Kidney glomerular epithelial cell (primary cell): ENCODE measurements at regions not wholly inside any gene's neighbourhood (a gene's known extent, or its start where the extent isn't known, plus 50 kb on each side); places are given as distances from the start of the nearest gene placed in this dataset.
A peak's percentile ranks its signal among the peaks of the same experiment; 100 is the strongest.

ENCODE experiments used
- DNase-seq: peaks from one replicate; lab custom pipeline; 2025; lab: John Stamatoyannopoulos, UW

GRCh38 chr10:33416209-33416608 lies 81.7 kb upstream of the NRP1 start:
- DNase-seq, result no peak

- DNase-seq, result no peak
These were observed 80.4 kb upstream of the NRP1 start for GRCh38 chr10:33414841-33415240.

GRCh38 chr10:33412653-33413361 lies 78.3 kb upstream of the NRP1 start:
- DNase-seq, result peak; percentile 90

GRCh38 chr10:33412241-33412640 lies 77.8 kb upstream of the NRP1 start:
- DNase-seq, result no peak

DNA sequence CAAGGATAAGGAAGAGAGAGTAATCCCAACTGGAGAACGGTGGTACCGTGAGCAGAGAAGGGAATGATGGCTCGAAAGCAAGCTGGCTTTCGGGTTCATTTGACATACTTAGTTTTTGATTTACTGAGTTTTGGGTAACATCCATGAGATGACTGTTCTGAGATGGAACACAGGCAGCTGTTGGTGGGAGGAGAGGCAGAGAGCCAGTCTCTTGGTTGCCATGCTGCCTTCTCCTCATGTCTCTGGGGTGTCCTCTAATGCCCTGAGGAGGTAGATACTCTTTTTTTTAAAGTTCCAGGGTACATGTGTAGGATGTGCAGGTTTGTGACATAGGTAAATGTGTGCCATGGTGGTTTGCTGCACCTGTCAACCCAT lies 76.4 kb upstream of the NRP1 start:
- no peak for DNase-seq

GRCh38 chr10:33410096-33410859 lies 75.8 kb upstream of the NRP1 start:
- no peak for DNase-seq

GRCh38 chr10:33406596-33406995 lies 72.1 kb upstream of the NRP1 start:
- DNase-seq, result no peak

DNA sequence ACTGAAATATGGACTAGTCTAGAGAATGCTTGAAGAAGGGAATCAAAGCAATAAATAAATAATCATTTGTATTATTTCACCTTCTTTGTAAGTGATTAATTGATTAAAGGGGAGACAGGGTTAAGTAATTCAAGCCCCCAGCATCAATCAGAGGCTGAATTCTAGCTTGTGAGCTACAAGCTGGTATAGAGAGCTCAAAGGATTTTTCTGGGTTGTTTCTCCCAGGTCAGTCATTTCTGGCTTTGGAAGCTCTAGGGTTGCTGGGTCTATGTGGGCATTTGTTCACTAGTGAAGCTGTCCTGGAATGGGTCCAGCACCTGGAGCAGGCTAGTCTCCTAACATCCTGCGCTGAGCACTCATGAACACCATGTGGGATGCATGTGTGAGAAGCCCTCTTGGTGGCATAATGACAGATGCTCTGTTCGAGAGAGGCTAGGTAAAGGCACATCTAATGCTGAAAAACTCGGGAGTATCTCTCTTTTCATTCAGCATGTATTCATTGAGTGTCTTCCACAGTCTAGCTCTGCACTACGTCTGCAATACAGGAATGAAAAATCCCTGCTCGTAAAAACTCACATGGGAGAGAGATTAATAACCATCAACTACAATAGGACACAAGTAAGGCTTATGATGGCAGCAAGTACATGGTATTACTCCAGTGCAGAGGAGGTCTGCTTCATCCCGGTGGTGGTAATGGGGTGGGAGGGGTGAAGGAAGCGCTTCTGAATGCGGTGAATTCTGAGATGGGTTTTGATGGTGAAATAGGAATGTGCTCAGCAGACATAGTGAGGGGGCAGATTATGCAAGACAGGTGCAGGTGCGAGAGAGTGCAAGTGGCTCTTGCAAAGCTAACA lies 68.0 kb upstream of the NRP1 start:
- no peak for DNase-seq

- DNase-seq, result no peak
These were observed 66.8 kb upstream of the NRP1 start for GRCh38 chr10:33401300-33401699.

DNA sequence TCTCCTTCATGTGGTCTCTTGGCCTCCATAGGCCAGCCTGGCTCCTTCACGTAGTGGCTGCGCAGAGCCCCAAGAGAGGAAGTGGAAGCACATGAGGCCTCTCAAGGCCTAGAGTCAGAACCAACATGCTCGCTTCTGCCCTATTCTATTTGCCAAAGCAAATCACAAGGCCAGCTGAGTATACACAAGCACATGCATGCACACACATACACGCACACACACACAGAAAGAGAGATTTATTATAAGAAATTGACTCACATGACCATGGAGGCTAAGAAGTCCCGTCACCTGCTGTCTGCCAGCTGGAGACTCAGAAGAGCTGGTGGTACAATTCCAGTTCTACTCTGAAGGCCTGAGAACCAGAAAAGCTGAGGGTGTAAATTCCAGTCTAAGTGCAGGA lies 64.3 kb upstream of the NRP1 start:
- DNase-seq, result no peak

- DNase-seq, result no peak
These were observed 62.5 kb upstream of the NRP1 start for GRCh38 chr10:33396938-33397337.

- DNase-seq, result no peak
These were observed 61.8 kb upstream of the NRP1 start for GRCh38 chr10:33396279-33396678.

- no peak for DNase-seq
These were observed 60.7 kb upstream of the NRP1 start for GRCh38 chr10:33395201-33395600.

DNA sequence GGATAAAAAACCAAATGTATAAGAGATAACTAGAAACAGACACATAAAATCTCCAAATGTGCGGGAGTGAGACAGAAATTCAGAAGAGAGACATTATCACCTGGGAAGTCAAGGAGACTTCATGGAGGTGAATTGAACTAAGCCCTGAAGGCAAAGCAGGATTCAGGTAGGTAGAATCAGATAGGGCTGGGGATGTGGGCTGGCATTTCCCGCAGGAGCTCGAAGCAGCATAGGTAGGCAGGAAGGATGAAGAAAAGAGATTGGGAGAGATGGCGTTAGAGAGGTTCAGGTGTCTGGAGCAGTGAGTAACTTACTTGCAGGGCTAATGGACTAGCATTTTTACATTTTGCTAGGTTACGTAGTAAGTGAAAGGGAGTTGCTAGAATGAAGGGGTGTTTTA lies 58.2 kb upstream of the NRP1 start:
- DNase-seq, result no peak

- DNase-seq, result no peak
These were observed 57.4 kb upstream of the NRP1 start for GRCh38 chr10:33391611-33392465.

GRCh38 chr10:33390046-33390445 lies 55.6 kb upstream of the NRP1 start:
- no peak for DNase-seq

GRCh38 chr10:33388785-33389184 lies 54.3 kb upstream of the NRP1 start:
- DNase-seq, result no peak

DNA sequence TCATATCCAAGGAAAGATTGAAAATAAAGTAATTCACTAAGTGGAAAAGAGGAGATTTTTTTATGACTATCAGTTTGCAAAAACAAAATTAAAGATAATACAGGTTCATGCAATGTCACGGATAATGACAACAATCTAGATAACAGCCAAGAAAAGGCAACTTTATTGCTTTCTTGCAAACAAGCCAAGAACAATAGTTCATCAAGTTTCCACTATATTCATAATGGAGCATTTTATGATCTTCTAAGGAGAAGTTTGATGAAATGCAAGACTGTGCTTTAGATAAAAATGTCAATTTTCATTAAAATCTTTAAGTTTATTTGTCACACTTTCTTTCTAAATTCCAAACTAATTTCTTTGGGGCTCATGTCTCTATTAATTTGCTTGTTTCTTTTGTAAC lies 53.9 kb upstream of the NRP1 start:
- DNase-seq, result no peak

DNA sequence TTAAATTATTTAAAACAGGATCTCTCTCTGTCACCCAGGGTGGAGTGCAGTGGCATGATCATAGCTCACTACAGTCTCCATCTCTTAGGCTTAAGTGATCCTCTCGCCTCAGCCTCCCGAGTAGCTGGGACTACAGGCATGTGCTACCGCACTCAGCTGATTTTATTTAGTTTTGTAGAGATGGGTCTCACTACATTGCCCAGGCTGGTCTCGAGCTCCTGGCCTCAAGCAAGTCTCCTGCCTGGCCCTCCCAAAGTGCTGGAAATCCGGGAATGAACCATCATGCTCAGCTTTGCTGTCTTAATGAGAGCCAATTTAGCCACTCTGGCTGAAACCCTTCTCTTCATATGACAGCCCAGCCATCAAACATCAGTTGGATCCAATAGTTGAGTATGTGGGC lies 53.3 kb upstream of the NRP1 start:
- DNase-seq, result no peak

DNA sequence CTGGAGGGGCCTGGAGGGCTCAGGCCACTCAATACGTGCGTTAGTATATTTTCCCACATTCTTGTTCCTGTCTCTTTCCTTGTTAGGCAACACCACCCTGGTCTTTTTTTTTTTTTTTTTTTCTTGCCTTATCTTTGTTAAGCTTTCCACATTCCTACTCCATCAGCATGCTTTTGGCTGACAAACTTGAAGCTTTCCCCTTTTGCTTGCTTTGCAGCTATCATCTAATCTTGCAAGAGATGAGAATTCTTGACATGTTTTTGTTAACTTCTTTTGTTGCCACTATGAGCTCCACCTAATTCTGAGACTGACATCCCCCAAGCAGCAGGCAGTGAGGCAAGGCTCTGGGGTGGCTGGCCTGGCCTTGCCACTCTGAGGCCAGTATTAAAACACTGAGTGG lies 52.5 kb upstream of the NRP1 start:
- DNase-seq, result no peak

GRCh38 chr10:33385686-33386085 lies 51.2 kb upstream of the NRP1 start:
- DNase-seq, result no peak

- DNase-seq, result no peak
These were observed 50.5 kb upstream of the NRP1 start for GRCh38 chr10:33385015-33385414.
